Tibial nerve (tissue), 4 donors: ENCODE measurements at regions not wholly inside any gene's neighbourhood (a gene's known extent, or its start where the extent isn't known, plus 50 kb on each side); places are given as distances from the start of the nearest gene placed in this dataset.

Experiments
- DNase-seq, 2 donors: peaks; one replicate each; pipeline ENCODE4 v3.0.0-alpha.2; 2019; ENCODE audit warnings: low spot score in 2 of 2
- H3K27ac ChIP-seq, 4 donors: fragments of 200-600 bp; sonication (generic) in 3 of 4; one replicate each; pipeline ENCODE4 v1.5.1; 2017 to 2019; ENCODE audit warnings: mild to moderate bottlenecking in 1 of 4
- H3K27me3 ChIP-seq, 2 donors: fragments of 200-600 bp; sonication (generic) in 1 of 2; one replicate each; pipeline versions ENCODE4 v1.5.1 to v1.6.0; 2017 to 2019
- H3K36me3 ChIP-seq, 3 donors: fragments of 200-600 bp; sonication (generic); one replicate each; pipeline ENCODE4 v1.5.1; 2018 to 2019
- H3K4me1 ChIP-seq, 4 donors: fragments of 200-600 bp; sonication (generic) in 3 of 4; one replicate each; pipeline ENCODE4 v1.5.1; 2017 to 2019
- H3K4me3 ChIP-seq, 4 donors: fragments of 200-600 bp; sonication (generic) in 3 of 4; one replicate each; pipeline ENCODE4 v1.5.1; 2017 to 2019; ENCODE audit warnings: mild to moderate bottlenecking in 1 of 4, moderate library complexity in 1 of 4
- H3K9me3 ChIP-seq, 4 donors: fragments of 200-600 bp; sonication (generic) in 3 of 4; one replicate each; pipeline ENCODE4 v1.5.1; 2017 to 2019
- EP300 ChIP-seq, 2 donors: sonication (generic); formaldehyde crosslinking; IDR thresholded peaks; one replicate each; pipeline ENCODE4 v1.6.1; 2017; ENCODE audit warnings: antibody characterized with exemption in 2 of 2, mild to moderate bottlenecking in 1 of 2
- POLR2A ChIP-seq, 2 donors: fragments of 450-650 bp; IDR thresholded peaks; one replicate each; pipeline ENCODE4 v1.6.1; 2017; ENCODE audit warnings: antibody characterized with exemption in 2 of 2, mild to moderate bottlenecking in 2 of 2, moderate library complexity in 2 of 2
- WGBS, 2 donors: methylation state at CpG; one replicate each; pipeline ENCODE4 v1.1.5; 2018; 5-methylcytosine and 5-hydroxymethylcytosine counted together
- TF ChIP-seq, protein P1 (sequence below), 5 experiments: fragments of 200-600 bp in 3 of 5; fragments of 450-650 bp in 2 of 5; sonication (generic) in 3 of 5; IDR thresholded peaks; one replicate each; pipeline ENCODE4 v1.5.1; 2016 to 2019; ENCODE audit warnings: antibody characterized with exemption in 5 of 5, mild to moderate bottlenecking in 3 of 5, moderate library complexity in 2 of 5

DNA sequence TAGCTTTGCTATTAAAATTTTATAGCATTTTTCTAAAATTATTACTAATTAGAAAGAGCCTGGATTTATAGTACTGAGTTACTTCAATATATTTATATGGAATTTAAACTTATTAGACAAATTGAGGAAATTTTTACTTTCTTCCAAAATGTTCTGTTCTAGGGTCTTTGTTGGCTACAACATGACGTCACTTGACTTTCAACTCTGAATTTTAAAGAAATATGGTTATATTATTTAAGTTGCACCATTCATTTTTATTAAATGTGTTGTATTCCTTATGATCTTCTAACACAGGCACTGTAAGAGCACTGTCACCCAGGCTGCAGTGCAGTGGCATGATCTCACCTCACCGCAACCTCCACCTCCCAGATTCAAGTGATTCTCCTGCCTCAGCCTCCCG, 119.4 kb upstream of the CYLC2 start:
- WGBS, 2 donors, result 84 to 91% methylated on average over 3 of the region's 3 CpGs
- DNase-seq, result no peak
- Histone ChIP-seq H3K4me1 (no peaks in the 10 kb centered on the region), H3K27me3 (no peaks in the 10 kb centered on the region), H3K36me3 (no peaks in the 10 kb centered on the region), H3K27ac (no peak overlapping the region), H3K9me3 (no peaks in the 10 kb centered on the region), H3K4me3 (no peak overlapping the region)
- TF ChIP-seq EP300 (IDR thresholded peaks at IDR 0.05) (no peak), POLR2A (IDR thresholded peaks at IDR 0.05) (no peak)
- TF ChIP-seq, protein P1, sequence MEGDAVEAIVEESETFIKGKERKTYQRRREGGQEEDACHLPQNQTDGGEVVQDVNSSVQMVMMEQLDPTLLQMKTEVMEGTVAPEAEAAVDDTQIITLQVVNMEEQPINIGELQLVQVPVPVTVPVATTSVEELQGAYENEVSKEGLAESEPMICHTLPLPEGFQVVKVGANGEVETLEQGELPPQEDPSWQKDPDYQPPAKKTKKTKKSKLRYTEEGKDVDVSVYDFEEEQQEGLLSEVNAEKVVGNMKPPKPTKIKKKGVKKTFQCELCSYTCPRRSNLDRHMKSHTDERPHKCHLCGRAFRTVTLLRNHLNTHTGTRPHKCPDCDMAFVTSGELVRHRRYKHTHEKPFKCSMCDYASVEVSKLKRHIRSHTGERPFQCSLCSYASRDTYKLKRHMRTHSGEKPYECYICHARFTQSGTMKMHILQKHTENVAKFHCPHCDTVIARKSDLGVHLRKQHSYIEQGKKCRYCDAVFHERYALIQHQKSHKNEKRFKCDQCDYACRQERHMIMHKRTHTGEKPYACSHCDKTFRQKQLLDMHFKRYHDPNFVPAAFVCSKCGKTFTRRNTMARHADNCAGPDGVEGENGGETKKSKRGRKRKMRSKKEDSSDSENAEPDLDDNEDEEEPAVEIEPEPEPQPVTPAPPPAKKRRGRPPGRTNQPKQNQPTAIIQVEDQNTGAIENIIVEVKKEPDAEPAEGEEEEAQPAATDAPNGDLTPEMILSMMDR (IDR thresholded peaks at IDR 0.05), result no peak

DNA sequence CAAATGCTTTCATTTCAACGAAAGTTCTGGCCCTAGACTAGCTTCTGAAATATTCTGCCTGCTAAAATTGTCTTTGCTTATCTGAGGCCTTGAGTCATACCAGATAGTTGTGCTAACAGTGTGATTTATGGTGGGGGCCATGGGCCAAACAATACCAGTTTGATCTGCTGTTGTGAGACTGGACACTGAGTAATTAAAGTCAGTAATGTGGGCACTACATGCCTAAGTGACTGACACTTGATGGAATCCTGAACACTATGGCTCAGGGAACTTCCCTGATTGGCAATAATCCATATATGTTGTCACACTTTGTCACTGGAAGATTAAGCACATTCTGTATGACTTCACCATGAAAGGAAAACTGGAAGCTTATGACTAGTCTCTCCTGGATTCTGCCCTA, 127.6 kb upstream of the CYLC2 start:
- no peaks in the 10 kb centered on the region for H3K4me1 ChIP-seq
- H3K36me3 ChIP-seq, result no peaks in the 10 kb centered on the region
- DNase-seq, result no peak
- no peaks in the 10 kb centered on the region for H3K9me3 ChIP-seq
- H3K27me3 ChIP-seq, result peaks cover 0 to 2% of the 10 kb centered on the region in 2 donors
- TF ChIP-seq, protein P1 (IDR thresholded peaks at IDR 0.05), result no peak
- TF ChIP-seq POLR2A (IDR thresholded peaks at IDR 0.05) (no peak), EP300 (IDR thresholded peaks at IDR 0.05) (no peak)
- H3K27ac ChIP-seq, result no peak overlapping the region
- WGBS, 2 donors, result 45 to 63% methylated on average over 1 of the region's 1 CpG
- H3K4me3 ChIP-seq, result no peak overlapping the region

DNA sequence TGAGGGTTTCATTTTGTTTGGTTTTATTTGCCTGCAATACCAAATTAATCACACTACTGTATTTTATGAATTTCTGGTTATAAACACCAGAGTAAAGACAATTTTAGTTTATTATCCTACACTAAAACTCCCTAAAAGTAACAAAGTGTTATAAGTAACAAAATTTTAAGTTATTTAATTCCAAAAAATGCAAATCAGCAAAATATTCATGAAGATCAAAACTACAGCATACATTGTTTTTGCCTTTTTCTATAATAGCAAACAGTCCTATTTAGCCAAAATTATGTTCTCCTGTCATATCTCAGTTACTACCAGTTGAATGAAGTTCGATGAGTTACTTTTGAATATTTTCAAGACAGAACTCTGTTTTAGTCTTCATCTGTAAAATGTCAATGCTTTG, 132.7 kb upstream of the CYLC2 start:
- no peaks in the 10 kb centered on the region for H3K4me1 ChIP-seq
- no peak overlapping the region for H3K4me3 ChIP-seq
- no peak overlapping the region for H3K27ac ChIP-seq
- H3K27me3 ChIP-seq, result peaks cover 0 to 2% of the 10 kb centered on the region in 2 donors
- no peaks in the 10 kb centered on the region for H3K9me3 ChIP-seq
- no peaks in the 10 kb centered on the region for H3K36me3 ChIP-seq
- no peak for TF ChIP-seq EP300 (IDR thresholded peaks at IDR 0.05)
- TF ChIP-seq POLR2A (IDR thresholded peaks at IDR 0.05), result no peak
- TF ChIP-seq, protein P1 (IDR thresholded peaks at IDR 0.05), result no peak
- DNase-seq, result no peak
- WGBS, 2 donors, result 83 to 90% methylated on average over 1 of the region's 1 CpG

DNA sequence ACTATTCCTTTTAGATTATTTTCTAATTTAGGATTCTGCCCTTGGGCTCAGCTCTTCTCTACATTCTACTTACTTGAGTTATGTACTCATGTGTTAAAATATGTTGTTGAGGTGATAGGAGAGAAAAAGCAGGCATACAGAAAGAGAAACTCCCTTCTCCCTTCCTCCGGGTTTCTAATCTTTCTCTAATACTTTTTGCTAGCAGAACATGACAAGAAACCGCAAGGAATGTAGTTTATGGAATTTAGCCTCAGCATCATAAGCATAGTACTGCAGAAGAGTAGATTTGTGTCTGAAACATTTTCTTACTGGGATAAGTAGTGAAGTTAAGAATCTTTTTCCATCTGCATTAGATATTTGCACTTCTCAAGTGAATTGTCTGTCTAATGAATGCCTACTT, 139.5 kb upstream of the CYLC2 start:
- Histone ChIP-seq H3K9me3 (peaks cover 0 to 3% (median 0%) of the 10 kb centered on the region in 4 donors), H3K36me3 (no peaks in the 10 kb centered on the region), H3K4me3 (no peak overlapping the region), H3K27ac (no peak overlapping the region), H3K27me3 (no peaks in the 10 kb centered on the region), H3K4me1 (no peaks in the 10 kb centered on the region)
- TF ChIP-seq, protein P1 (IDR thresholded peaks at IDR 0.05), result no peak
- TF ChIP-seq POLR2A (IDR thresholded peaks at IDR 0.05), result no peak
- no peak for TF ChIP-seq EP300 (IDR thresholded peaks at IDR 0.05)
- no peak for DNase-seq
- 77 to 80% methylated on average over 2 of the region's 2 CpGs for WGBS, 2 donors

DNA sequence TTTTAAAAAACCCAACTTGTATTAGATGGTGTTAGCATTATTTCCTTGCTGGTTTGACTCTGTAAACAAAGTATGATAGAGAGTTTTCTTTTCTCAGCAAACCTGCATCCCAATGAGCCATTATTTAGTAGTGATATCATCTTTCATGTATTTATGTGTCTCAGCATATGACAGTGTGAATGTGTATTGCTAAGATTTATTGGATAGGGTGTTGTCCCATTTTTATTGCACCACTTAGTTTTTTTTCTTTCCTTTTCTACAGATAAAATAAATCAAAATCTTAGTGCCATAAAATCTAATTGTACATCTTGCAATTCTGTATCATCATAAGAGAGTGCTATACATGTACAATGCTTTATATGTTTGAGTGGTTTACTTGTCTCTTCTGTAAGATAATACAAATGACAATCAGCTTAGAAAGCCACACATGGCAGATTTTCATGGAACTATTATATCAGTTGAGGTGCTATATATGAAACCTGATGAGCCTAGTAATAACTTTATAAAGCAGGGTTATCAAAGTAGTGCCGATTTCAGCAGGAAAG, 149.2 kb upstream of the CYLC2 start:
- Histone ChIP-seq H3K36me3 (no peaks in the 10 kb centered on the region), H3K27me3 (no peaks in the 10 kb centered on the region), H3K4me1 (no peaks in the 10 kb centered on the region), H3K4me3 (no peak overlapping the region), H3K9me3 (no peaks in the 10 kb centered on the region), H3K27ac (no peak overlapping the region)
- WGBS, 2 donors, result 82 to 90% methylated on average over 1 of the region's 1 CpG
- no peak for DNase-seq
- TF ChIP-seq POLR2A (IDR thresholded peaks at IDR 0.05), result no peak
- no peak for TF ChIP-seq EP300 (IDR thresholded peaks at IDR 0.05)
- TF ChIP-seq, protein P1 (IDR thresholded peaks at IDR 0.05), result no peak
